Neuronal stem cell (in vitro differentiated cells): ENCODE measurements at regions not wholly inside any gene's neighbourhood (a gene's known extent, or its start where the extent isn't known, plus 50 kb on each side); places are given as distances from the start of the nearest gene placed in this dataset.
"Not testable (repeated sequence)": the region's sequence is repeated elsewhere in the genome, so short reads cannot be mapped to it uniquely, and the experiment has no call there.

ENCODE experiments used
- DNase-seq: peaks from one replicate; pipeline ENCODE4 v3.0.0-alpha.2; 2013; ENCODE audit warnings: low spot score
- H2AFZ ChIP-seq: one replicate; pipeline ENCODE4 v1.6.1; 2013; ENCODE audit warnings: mild to moderate bottlenecking, low read length, inconsistent platforms
- H2AK5ac ChIP-seq: 2 replicates; pipeline ENCODE4 v1.6.1; 2013; ENCODE audit warnings: low read depth, mild to moderate bottlenecking, inconsistent platforms, low read length, moderate library complexity, mixed read lengths
- H2BK120ac ChIP-seq: 2 replicates; pipeline ENCODE4 v1.6.1; 2013; ENCODE audit warnings: low read depth, mild to moderate bottlenecking, inconsistent platforms, low read length, moderate library complexity, mixed read lengths
- H2BK12ac ChIP-seq: one replicate; pipeline ENCODE4 v1.6.1; 2013; ENCODE audit warnings: low read length, inconsistent platforms
- H2BK15ac ChIP-seq: 2 replicates; pipeline ENCODE4 v1.6.1; 2013; ENCODE audit warnings: mild to moderate bottlenecking, low read length, inconsistent platforms, mixed read lengths
- H2BK5ac ChIP-seq: one replicate; pipeline ENCODE4 v1.6.1; 2013; ENCODE audit warnings: inconsistent platforms, mild to moderate bottlenecking, low read length, moderate library complexity
- H3K14ac ChIP-seq: one replicate; pipeline ENCODE4 v1.6.1; 2013; ENCODE audit warnings: low read length, inconsistent platforms
- H3K18ac ChIP-seq: 2 replicates; pipeline ENCODE4 v1.6.1; 2013; ENCODE audit warnings: low read length, inconsistent platforms
- H3K23ac ChIP-seq: 2 replicates; pipeline ENCODE4 v1.6.1; 2013; ENCODE audit warnings: low read depth, mild to moderate bottlenecking, mixed read lengths, low read length, inconsistent platforms; ENCODE audit not compliant: poor library complexity
- H3K27ac ChIP-seq: replicated peaks from 3 replicates; pipeline ENCODE4 v1.5.1; 2013; ENCODE audit warnings: low read length, inconsistent platforms
- H3K27me3 ChIP-seq, 3 experiments: 2 replicates each; pipeline ENCODE4 v1.6.1; 2013; ENCODE audit warnings: low read length in 3 of 3, mild to moderate bottlenecking in 2 of 3, inconsistent platforms in 1 of 3, low read depth in 1 of 3, mixed read lengths in 1 of 3, moderate library complexity in 1 of 3; ENCODE audit not compliant: control insufficient read depth in 3 of 3, insufficient read depth in 3 of 3
- H3K36me3 ChIP-seq, 2 donors: replicated peaks in 1 of 2; 2 replicates each; pipeline ENCODE4 v1.6.1; 2013; ENCODE audit warnings: low read length in 2 of 2; ENCODE audit not compliant: control insufficient read depth in 2 of 2, insufficient read depth in 2 of 2
- H3K4ac ChIP-seq: 2 replicates; pipeline ENCODE4 v1.6.1; 2013; ENCODE audit warnings: inconsistent platforms, mild to moderate bottlenecking, low read length, moderate library complexity
- H3K4me1 ChIP-seq, 2 donors: 1 replicate in 1 of 2; 2 replicates in 1 of 2; pipeline ENCODE4 v1.6.1; 2013; ENCODE audit warnings: low read length in 2 of 2, low read depth in 1 of 2; ENCODE audit not compliant: control insufficient read depth in 2 of 2, insufficient read depth in 1 of 2
- H3K4me2 ChIP-seq: one replicate; pipeline ENCODE4 v1.6.1; 2013; ENCODE audit warnings: mild to moderate bottlenecking, low read length, inconsistent platforms; ENCODE audit not compliant: insufficient read depth, poor library complexity, severe bottlenecking
- H3K4me3 ChIP-seq, 2 donors: 2 replicates each; pipeline ENCODE4 v1.5.1; 2013; ENCODE audit warnings: low read length in 2 of 2, mild to moderate bottlenecking in 2 of 2, inconsistent platforms in 1 of 2, moderate library complexity in 1 of 2
- H3K79me1 ChIP-seq: one replicate; pipeline ENCODE4 v1.6.1; 2013; ENCODE audit warnings: low read depth, mild to moderate bottlenecking, inconsistent platforms, low read length, moderate library complexity
- H3K9ac ChIP-seq: one replicate; pipeline ENCODE4 v1.6.1; 2013; ENCODE audit warnings: mild to moderate bottlenecking, low read depth, low read length, inconsistent platforms; ENCODE audit not compliant: poor library complexity
- H3K9me3 ChIP-seq, 2 donors: replicated peaks in 1 of 2; 2 replicates each; pipeline versions ENCODE3 to v1.6.1; 2013; ENCODE audit warnings: low read length in 2 of 2, mild to moderate bottlenecking in 2 of 2, inconsistent platforms in 1 of 2, low read depth in 1 of 2, mixed read lengths in 1 of 2, moderate library complexity in 1 of 2; ENCODE audit not compliant: control insufficient read depth in 2 of 2, insufficient read depth in 1 of 2
- H4K8ac ChIP-seq: one replicate; pipeline ENCODE4 v1.6.1; 2013; ENCODE audit warnings: low read depth, mild to moderate bottlenecking, inconsistent platforms, low read length, moderate library complexity
- H4K91ac ChIP-seq: one replicate; pipeline ENCODE4 v1.6.1; 2013; ENCODE audit warnings: low read length, low read depth, mild to moderate bottlenecking, inconsistent platforms; ENCODE audit not compliant: poor library complexity
- WGBS, 2 donors: extraction: QIAGEN DNeasy Blood & Tissue Kit; methylation state at CpG; one replicate each; pipeline ENCODE4 v1.1.7; 2013; ENCODE audit warnings: missing lambda C conversion rate in 2 of 2, mixed read lengths in 1 of 2; ENCODE audit not compliant: insufficient read length in 2 of 2, insufficient replicate concordance in 1 of 2; ENCODE audit errors: extremely low coverage in 2 of 2; 5-methylcytosine and 5-hydroxymethylcytosine counted together

DNA sequence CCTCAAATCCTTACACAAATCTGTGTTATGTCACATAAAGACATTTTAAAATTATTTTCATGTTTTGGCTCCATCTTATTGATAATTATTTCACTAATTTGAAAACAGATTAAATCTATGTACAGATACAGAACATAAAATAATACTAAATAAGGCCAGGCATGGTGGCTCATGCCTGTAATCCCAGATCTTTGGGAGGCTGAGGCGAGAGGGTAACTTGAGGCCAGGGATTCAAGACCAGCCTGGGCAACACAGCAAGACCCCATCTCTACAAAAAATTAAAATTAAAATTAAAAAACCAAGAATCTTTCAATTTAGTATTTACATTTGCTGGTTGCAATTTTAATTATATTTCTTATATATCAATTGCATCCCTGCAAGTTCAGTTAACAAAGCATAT is 246.4 kb upstream of the MKLN1 start:
- no peak for DNase-seq
- no peak overlapping the region for H2BK120ac ChIP-seq
- no peak overlapping the region for H2AFZ ChIP-seq
- H3K27ac ChIP-seq: no peak overlapping the region
- no peak overlapping the region for H3K4me2 ChIP-seq
- H3K36me3 ChIP-seq: no peaks in the 10 kb centered on the region
- H2AK5ac ChIP-seq: no peak overlapping the region
- H3K4ac ChIP-seq: no peak overlapping the region
- no peaks in the 10 kb centered on the region for H3K9me3 ChIP-seq
- H2BK5ac ChIP-seq: no peak overlapping the region
- H3K4me3 ChIP-seq: no peak overlapping the region
- H3K4me1 ChIP-seq: no peaks in the 10 kb centered on the region
- H3K14ac ChIP-seq: no peak overlapping the region
- H4K91ac ChIP-seq: no peak overlapping the region
- no peak overlapping the region for H3K9ac ChIP-seq
- H3K18ac ChIP-seq: no peak overlapping the region
- H4K8ac ChIP-seq: no peak overlapping the region
- no peaks in the 10 kb centered on the region for H3K79me1 ChIP-seq
- no peak overlapping the region for H2BK12ac ChIP-seq
- H3K27me3 ChIP-seq: no peaks in the 10 kb centered on the region
- H2BK15ac ChIP-seq: no peak overlapping the region
- H3K23ac ChIP-seq: no peak overlapping the region
- no CpG with 5 or more reads among the region's 1 CpG for WGBS, 2 donors

GRCh38 chr7:131083781-131084180 is 243.9 kb upstream of the MKLN1 start:
- no peaks in the 10 kb centered on the region for H3K36me3 ChIP-seq
- no peak overlapping the region for H4K8ac ChIP-seq
- H3K14ac ChIP-seq: no peak overlapping the region
- H2AK5ac ChIP-seq: no peak overlapping the region
- no peak overlapping the region for H3K4me3 ChIP-seq
- H3K4me2 ChIP-seq: no peak overlapping the region
- H2BK15ac ChIP-seq: no peak overlapping the region
- no peak overlapping the region for H2BK5ac ChIP-seq
- no peak overlapping the region for H3K4ac ChIP-seq
- H3K27me3 ChIP-seq: no peaks in the 10 kb centered on the region
- no peak overlapping the region for H4K91ac ChIP-seq
- no peak for DNase-seq
- H2BK12ac ChIP-seq: no peak overlapping the region
- no peak overlapping the region for H2BK120ac ChIP-seq
- H3K79me1 ChIP-seq: no peaks in the 10 kb centered on the region
- H3K27ac ChIP-seq: no peak overlapping the region
- no peak overlapping the region for H3K9ac ChIP-seq
- no peaks in the 10 kb centered on the region for H3K4me1 ChIP-seq
- H3K9me3 ChIP-seq: no peaks in the 10 kb centered on the region
- no peak overlapping the region for H3K23ac ChIP-seq
- WGBS, 2 donors: no CpG with 5 or more reads among the region's 1 CpG
- no peak overlapping the region for H2AFZ ChIP-seq
- H3K18ac ChIP-seq: no peak overlapping the region

DNA sequence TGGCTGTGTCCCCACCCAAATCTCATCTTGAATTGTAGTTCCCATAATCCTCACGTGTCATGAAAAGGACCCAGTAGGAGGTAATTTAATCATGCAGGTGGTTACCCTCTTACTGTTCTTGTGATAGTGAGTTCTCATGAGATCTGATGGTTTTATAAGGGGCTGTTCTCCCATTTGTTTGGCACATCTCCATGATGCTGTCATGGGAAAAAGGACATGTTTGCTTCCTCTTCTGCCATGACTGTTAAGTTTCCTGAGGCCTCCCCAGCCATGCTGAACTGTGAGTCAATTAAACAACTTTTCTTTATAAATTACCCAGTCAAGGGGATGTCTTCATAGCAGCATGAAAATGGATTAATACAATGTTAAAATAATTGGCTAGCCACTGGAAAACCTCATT is 243.3 kb upstream of the MKLN1 start:
- H3K18ac ChIP-seq, H3K14ac ChIP-seq, H3K79me1 ChIP-seq, H3K9ac ChIP-seq, H2BK5ac ChIP-seq, DNase-seq, H3K27me3 ChIP-seq, H2BK120ac ChIP-seq, H3K27ac ChIP-seq, H3K4me1 ChIP-seq, H4K8ac ChIP-seq, H2AK5ac ChIP-seq, H3K4me3 ChIP-seq, H3K23ac ChIP-seq, H2BK15ac ChIP-seq, H3K4me2 ChIP-seq, H3K9me3 ChIP-seq, H2AFZ ChIP-seq, H3K4ac ChIP-seq, H2BK12ac ChIP-seq, H3K36me3 ChIP-seq, H4K91ac ChIP-seq: not testable (repeated sequence)
- no CpG with 5 or more reads among the region's 1 CpG for WGBS, 2 donors

DNA sequence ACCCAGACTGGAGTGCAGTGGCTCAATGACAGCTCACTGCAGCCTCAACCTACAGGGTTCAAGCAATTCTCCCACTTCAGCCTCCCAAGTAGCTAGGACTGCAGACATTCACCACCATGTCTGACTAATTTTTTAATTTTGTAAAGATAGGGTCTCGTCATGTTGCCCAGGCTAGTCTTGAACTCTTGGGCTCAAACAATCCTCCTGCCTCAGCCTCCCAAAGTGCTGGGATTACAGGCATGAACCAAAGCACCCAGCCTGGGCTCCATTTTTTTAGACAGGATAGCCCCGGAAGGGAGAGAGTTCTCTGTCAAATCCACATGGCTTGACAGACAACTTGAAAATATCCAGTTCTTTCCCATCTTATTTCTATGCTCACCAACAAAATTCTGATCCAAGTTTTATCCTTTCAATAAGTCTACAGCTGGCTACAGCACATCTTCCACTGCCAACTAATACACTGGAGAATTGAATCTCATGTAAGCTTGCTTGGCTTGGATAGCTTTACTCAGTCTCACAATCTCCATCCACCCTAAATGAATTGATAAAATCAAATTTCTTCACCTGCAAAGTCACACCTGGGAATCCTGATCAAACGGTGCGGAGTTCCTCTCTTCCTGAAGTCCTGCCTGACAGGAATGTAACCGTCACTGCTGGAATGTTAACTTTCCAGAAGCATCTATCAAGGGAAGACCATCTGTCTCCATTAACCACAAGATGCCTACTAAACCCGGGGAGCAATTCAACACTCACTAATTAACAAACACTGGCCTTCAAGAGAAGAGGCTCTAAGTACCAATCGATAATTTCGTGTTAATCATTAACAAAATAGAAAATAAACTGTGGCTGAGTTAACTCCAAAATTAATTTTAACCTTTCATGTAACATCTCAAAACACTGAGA is 239.7 kb upstream of the MKLN1 start:
- peaks cover 0 to 2% of the 10 kb centered on the region in 2 donors for H3K4me1 ChIP-seq
- H4K8ac ChIP-seq: no peak overlapping the region
- no peak overlapping the region for H3K4ac ChIP-seq
- no peaks in the 10 kb centered on the region for H3K27me3 ChIP-seq
- no CpG with 5 or more reads among the region's 8 CpGs for WGBS, 2 donors
- no peak overlapping the region for H3K4me3 ChIP-seq
- H2BK5ac ChIP-seq: no peak overlapping the region
- H3K14ac ChIP-seq: no peak overlapping the region
- H3K18ac ChIP-seq: no peak overlapping the region
- no peak overlapping the region for H2BK15ac ChIP-seq
- no peak overlapping the region for H2BK12ac ChIP-seq
- H2AK5ac ChIP-seq: no peak overlapping the region
- H3K27ac ChIP-seq: no peak overlapping the region
- no peak for DNase-seq
- H2AFZ ChIP-seq: no peak overlapping the region
- no peak overlapping the region for H4K91ac ChIP-seq
- peaks cover 0 to 2% of the 10 kb centered on the region in 2 donors for H3K9me3 ChIP-seq
- H3K4me2 ChIP-seq: peak overlapping the region; percentile 11
- H3K9ac ChIP-seq: no peak overlapping the region
- no peak overlapping the region for H2BK120ac ChIP-seq
- no peaks in the 10 kb centered on the region for H3K36me3 ChIP-seq
- no peak overlapping the region for H3K23ac ChIP-seq
- H3K79me1 ChIP-seq: no peaks in the 10 kb centered on the region
